ENCODE measurements at regions not wholly inside any gene's neighbourhood (a gene's known extent, or its start where the extent isn't known, plus 50 kb on each side); places are given as distances from the start of the nearest gene placed in this dataset.

DNA sequence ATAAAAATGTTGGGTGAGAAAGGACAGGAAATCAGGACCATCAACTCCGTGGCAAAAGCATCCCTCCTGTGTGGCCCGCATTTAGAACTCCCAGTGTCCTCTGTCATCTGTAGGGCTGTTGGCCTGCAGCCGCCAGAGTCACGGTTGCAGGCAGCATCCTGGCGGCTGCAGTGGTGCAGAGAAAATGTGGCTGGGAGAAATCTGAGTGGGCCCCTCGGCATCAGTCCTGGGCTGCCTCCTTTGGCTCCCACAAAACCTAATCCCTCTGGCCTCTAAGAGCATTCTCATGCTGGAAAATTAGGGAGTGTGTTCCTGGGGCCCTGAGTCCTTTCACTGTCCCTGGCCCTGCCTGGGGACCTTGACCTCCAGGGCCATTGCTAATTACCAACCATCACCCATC is 121.9 kb downstream of the WT1 start:
- no peak for TF ChIP-seq POLR2AphosphoS5 (IDR thresholded peaks at IDR 0.05; ENCODE audit: low read depth, low read length)
- TF ChIP-seq ZNF670 (CRISPR knock-in tag; IDR thresholded peaks at IDR 0.05; ENCODE audit: borderline replicate concordance): no peak
- no peak for TF ChIP-seq ELF4 (CRISPR knock-in tag; IDR thresholded peaks at IDR 0.05; ENCODE audit: borderline replicate concordance)
